Tibial artery (tissue), 4 donors: ENCODE measurements at regions not wholly inside any gene's neighbourhood (a gene's known extent, or its start where the extent isn't known, plus 50 kb on each side); places are given as distances from the start of the nearest gene placed in this dataset.

ENCODE experiments used
- DNase-seq, 2 donors: peaks; one replicate each; pipeline ENCODE4 v3.0.0-alpha.2; 2019
- H3K27ac ChIP-seq, 2 donors: fragments of 200-600 bp; sonication (generic) in 1 of 2; 1 replicate in 1 of 2; 2 replicates in 1 of 2; pipeline ENCODE4 v1.5.1; 2018 to 2019; ENCODE audit warnings: mild to moderate bottlenecking in 1 of 2
- H3K27me3 ChIP-seq, 2 donors: fragments of 200-600 bp; sonication (generic) in 1 of 2; one replicate each; pipeline versions ENCODE4 v1.5.1 to v1.6.0; 2016 to 2019
- H3K36me3 ChIP-seq, 3 donors: fragments of 200-600 bp; sonication (generic) in 2 of 3; one replicate each; pipeline ENCODE4 v1.5.1; 2016 to 2019; ENCODE audit warnings: mild to moderate bottlenecking in 2 of 3
- H3K4me1 ChIP-seq, 4 donors: fragments of 200-600 bp; sonication (generic) in 2 of 4; 1 replicate in 3 of 4; 2 replicates in 1 of 4; pipeline ENCODE4 v1.5.1; 2016 to 2019
- H3K4me3 ChIP-seq, 2 donors: fragments of 200-600 bp; sonication (generic) in 1 of 2; 1 replicate in 1 of 2; 2 replicates in 1 of 2; pipeline ENCODE4 v1.5.1; 2018 to 2019; ENCODE audit warnings: mild to moderate bottlenecking in 2 of 2
- H3K9me3 ChIP-seq, 3 donors: fragments of 200-600 bp; sonication (generic) in 1 of 3; one replicate each; pipeline ENCODE4 v1.5.1; 2016 to 2019
- intact Hi-C: fragments of 100-400 bp; cut with DNase I; formaldehyde crosslinking; loops from one replicate; pipeline ENCODE4 v1.15.0; 2023; ENCODE audit warnings: low total_unique reads
- TF ChIP-seq, protein P1 (sequence below), 2 experiments: fragments of 200-600 bp in 1 of 2; fragments of 450-650 bp in 1 of 2; IDR thresholded peaks; one replicate each; pipeline ENCODE4 v1.5.1; 2017 to 2019; ENCODE audit warnings: antibody characterized with exemption in 2 of 2, mild to moderate bottlenecking in 1 of 2, moderate library complexity in 1 of 2

DNA sequence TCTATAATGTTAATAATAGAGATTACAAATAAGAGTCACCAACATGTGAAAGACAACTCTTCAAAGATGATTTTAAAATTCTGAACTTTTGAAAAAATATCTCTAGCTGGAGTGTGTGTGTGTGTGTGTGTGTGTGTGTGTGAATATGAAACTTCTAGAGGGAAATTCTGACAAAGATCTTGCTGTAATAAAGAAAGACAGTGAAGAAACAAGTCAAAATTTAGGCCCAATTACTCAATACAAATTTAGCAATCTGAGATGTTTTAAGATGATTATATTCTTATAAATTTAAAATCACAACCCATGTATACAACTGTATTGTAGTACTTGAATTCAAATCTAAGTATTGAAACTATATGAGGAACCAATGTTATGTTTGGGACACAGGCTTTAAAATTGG is 57.2 kb upstream of the UGP2 start:
- no peaks in the 10 kb centered on the region for H3K36me3 ChIP-seq
- TF ChIP-seq, protein P1, sequence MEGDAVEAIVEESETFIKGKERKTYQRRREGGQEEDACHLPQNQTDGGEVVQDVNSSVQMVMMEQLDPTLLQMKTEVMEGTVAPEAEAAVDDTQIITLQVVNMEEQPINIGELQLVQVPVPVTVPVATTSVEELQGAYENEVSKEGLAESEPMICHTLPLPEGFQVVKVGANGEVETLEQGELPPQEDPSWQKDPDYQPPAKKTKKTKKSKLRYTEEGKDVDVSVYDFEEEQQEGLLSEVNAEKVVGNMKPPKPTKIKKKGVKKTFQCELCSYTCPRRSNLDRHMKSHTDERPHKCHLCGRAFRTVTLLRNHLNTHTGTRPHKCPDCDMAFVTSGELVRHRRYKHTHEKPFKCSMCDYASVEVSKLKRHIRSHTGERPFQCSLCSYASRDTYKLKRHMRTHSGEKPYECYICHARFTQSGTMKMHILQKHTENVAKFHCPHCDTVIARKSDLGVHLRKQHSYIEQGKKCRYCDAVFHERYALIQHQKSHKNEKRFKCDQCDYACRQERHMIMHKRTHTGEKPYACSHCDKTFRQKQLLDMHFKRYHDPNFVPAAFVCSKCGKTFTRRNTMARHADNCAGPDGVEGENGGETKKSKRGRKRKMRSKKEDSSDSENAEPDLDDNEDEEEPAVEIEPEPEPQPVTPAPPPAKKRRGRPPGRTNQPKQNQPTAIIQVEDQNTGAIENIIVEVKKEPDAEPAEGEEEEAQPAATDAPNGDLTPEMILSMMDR (IDR thresholded peaks at IDR 0.05): no peak
- no peaks in the 10 kb centered on the region for H3K9me3 ChIP-seq
- H3K4me3 ChIP-seq: no peak overlapping the region
- no peaks in the 10 kb centered on the region for H3K27me3 ChIP-seq
- peaks cover 0 to 57% (median 12%) of the 10 kb centered on the region in 4 donors for H3K4me1 ChIP-seq
- intact Hi-C loops: no loop called here
- DNase-seq: no peak
- no peak overlapping the region for H3K27ac ChIP-seq

DNA sequence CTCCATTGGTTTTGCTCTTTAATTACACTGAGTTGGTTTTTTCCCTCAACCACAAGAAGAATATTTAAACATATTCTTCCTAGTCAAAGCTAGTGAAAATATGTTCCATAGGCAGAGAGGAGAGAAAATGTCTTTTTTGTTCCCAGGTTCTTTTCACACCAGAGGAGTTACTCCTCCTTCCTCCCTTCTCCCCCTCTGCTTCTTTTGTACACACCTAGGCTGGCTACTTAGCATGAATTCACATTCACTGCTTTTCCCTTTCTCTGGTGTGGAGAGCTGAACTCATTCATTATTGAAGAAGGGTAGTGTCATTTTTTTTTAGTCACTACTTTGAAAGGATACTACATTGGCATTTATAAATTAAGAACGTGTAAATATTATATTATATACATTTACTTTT is 56.6 kb upstream of the UGP2 start:
- intact Hi-C loops: no loop called here
- no peaks in the 10 kb centered on the region for H3K27me3 ChIP-seq
- no peaks in the 10 kb centered on the region for H3K9me3 ChIP-seq
- TF ChIP-seq, protein P1 (IDR thresholded peaks at IDR 0.05): no peak
- H3K27ac ChIP-seq: no peak overlapping the region
- no peak overlapping the region for H3K4me3 ChIP-seq
- no peaks in the 10 kb centered on the region for H3K36me3 ChIP-seq
- H3K4me1 ChIP-seq: peaks cover 0 to 57% (median 12%) of the 10 kb centered on the region in 4 donors
- DNase-seq: no peak

DNA sequence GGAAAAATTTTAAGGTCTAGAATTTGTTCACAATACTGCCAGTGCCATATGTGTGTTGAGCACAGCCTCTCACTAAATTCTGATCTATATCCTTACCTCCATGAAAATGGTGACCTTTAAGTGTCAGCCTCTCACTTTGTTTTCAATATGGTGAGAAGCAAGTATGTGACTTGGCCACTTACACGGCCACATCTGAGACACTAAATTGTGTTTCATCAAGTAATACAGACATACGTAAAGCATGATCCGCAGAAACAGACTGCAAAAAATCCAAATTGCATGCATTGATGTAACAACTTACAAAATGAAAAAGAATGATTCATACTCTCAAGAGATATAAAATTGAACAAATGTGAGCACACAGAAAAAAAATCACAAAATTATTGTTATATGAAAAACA is 55.2 kb upstream of the UGP2 start:
- Histone ChIP-seq H3K27me3 (no peaks in the 10 kb centered on the region), H3K36me3 (no peaks in the 10 kb centered on the region), H3K4me3 (no peak overlapping the region), H3K27ac (peak overlapping the region in 1 of 2 donors; percentile 44), H3K9me3 (no peaks in the 10 kb centered on the region), H3K4me1 (peaks cover 0 to 57% (median 17%) of the 10 kb centered on the region in 4 donors)
- TF ChIP-seq, protein P1 (IDR thresholded peaks at IDR 0.05): no peak
- no peak for DNase-seq
- intact Hi-C loops: no loop called here

DNA sequence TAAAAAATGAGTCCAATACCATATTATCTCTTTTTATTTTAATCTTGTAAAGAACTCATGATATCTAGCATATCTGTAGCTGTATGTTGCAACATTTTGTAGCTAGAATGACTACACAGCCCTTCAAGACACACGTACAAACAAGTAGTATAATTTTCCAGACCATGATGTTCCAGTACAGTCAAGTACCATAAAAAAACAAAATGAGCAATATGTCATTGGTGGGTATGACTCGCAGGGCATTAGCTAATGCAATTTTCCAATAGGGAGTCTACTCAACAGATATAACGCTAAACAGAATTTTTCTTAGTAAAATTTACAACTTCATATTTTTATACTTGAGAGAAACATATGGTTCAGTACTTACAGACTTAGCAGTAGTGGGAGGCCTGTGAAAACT is 53.6 kb upstream of the UGP2 start:
- H3K9me3 ChIP-seq: no peaks in the 10 kb centered on the region
- intact Hi-C loops: no loop called here
- H3K27ac ChIP-seq: peak overlapping the region; percentile 44 to 75
- peaks cover 0 to 53% (median 16%) of the 10 kb centered on the region in 4 donors for H3K4me1 ChIP-seq
- H3K4me3 ChIP-seq: no peak overlapping the region
- no peaks in the 10 kb centered on the region for H3K27me3 ChIP-seq
- DNase-seq: no peak
- no peaks in the 10 kb centered on the region for H3K36me3 ChIP-seq
- TF ChIP-seq, protein P1 (IDR thresholded peaks at IDR 0.05): no peak

DNA sequence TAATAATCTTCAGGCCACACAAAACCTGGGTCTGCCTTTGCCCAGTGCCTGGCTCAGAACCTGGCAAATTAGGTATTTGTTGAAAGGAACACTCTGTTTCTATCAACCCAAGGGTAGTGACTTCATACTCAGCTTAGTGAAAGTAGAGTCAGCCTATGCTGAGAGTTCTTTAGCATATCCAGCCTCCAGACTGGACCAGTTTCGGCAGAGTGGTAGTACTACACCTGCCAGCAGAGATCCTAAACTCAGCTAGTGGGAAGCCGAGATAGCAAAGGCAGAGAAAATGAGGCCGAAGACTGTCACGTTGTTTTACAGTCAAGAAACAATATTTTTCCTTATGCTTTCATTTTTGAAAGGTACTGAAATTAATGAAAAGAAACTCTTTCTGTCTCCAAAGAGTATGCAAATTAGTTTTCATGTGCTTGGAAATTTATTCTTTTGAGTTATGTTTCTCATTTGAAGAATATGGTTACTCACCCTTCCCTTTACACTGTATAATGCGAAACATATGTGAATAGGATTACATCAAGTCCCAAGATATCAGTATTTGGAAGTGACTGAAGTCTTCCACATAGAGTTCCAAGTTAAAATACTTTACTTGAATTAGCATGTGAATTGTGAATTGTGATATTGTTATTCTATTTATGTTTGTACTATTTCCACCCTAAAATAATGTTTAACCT is 52.2 kb upstream of the UGP2 start:
- no peak overlapping the region for H3K4me3 ChIP-seq
- H3K27ac ChIP-seq: peak overlapping the region; percentile 30 to 31
- intact Hi-C loops: no loop called here
- no peak for DNase-seq
- no peaks in the 10 kb centered on the region for H3K9me3 ChIP-seq
- peaks cover 0 to 53% (median 16%) of the 10 kb centered on the region in 4 donors for H3K4me1 ChIP-seq
- no peaks in the 10 kb centered on the region for H3K36me3 ChIP-seq
- TF ChIP-seq, protein P1 (IDR thresholded peaks at IDR 0.05): no peak
- no peaks in the 10 kb centered on the region for H3K27me3 ChIP-seq
